ENCODE measurements at regions not wholly inside any gene's neighbourhood (a gene's known extent, or its start where the extent isn't known, plus 50 kb on each side); places are given as distances from the start of the nearest gene placed in this dataset.
"Not testable (repeated sequence)": the region's sequence is repeated elsewhere in the genome, so short reads cannot be mapped to it uniquely, and the experiment has no call there.

DNA sequence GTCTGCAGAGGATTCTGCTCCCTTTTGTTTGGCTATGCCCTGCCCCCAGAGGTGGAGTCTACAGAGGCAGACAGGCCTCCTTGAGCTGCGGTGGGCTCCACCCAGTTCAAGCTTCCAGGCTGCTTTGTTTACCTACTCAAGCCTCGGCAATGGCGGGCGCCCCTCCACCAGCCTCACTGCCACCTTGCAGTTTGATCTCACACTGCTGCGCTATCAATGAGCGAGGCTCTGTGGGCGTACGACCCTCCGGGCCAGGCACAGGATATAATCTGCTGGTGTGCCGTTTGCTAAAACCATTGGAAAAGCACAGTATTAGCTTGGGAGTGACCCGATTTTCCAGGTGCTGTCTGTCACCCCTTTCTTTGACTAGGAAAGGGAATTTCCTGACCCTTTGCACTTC, 195.1 kb upstream of the GIMD1 start:
- TF ChIP-seq CTCF (IDR thresholded peaks at IDR 0.05; ENCODE audit: low read length); EZH2 (optimal IDR thresholded peaks at IDR 0.05; ENCODE audit: low read depth, low read length); EZH2phosphoT487 (IDR thresholded peaks at IDR 0.05; ENCODE audit: low read length): not testable (repeated sequence)

All from MM.1S (cell line).